Endodermal cell (in vitro differentiated cells): ENCODE measurements at regions not wholly inside any gene's neighbourhood (a gene's known extent, or its start where the extent isn't known, plus 50 kb on each side); places are given as distances from the start of the nearest gene placed in this dataset.

ENCODE experiments used
- DNase-seq: peaks from one replicate; pipeline ENCODE4 v3.0.0-alpha.2; 2017
- H3K27ac ChIP-seq: 2 replicates; pipeline ENCODE4 v1.5.1; 2013; ENCODE audit warnings: mild to moderate bottlenecking, low read depth, low read length, moderate library complexity
- H3K27me3 ChIP-seq: 2 replicates; pipeline ENCODE4 v1.6.1; 2013; ENCODE audit warnings: mild to moderate bottlenecking, low read length, moderate library complexity; ENCODE audit not compliant: insufficient read depth, control insufficient read depth, poor library complexity, severe bottlenecking
- H3K36me3 ChIP-seq: 2 replicates; pipeline ENCODE4 v1.7.0; 2013; ENCODE audit warnings: mild to moderate bottlenecking, low read length, moderate library complexity; ENCODE audit not compliant: control insufficient read depth, insufficient read depth
- H3K4me1 ChIP-seq: one replicate; pipeline ENCODE4 v1.7.0; 2013; ENCODE audit warnings: low read length; ENCODE audit not compliant: control insufficient read depth, insufficient read depth
- H3K4me3 ChIP-seq: 2 replicates; pipeline ENCODE4 v1.5.1; 2013; ENCODE audit warnings: mild to moderate bottlenecking, low read length, moderate library complexity
- H3K9ac ChIP-seq: 2 replicates; pipeline ENCODE4 v1.6.1; 2013; ENCODE audit warnings: mild to moderate bottlenecking, low read length, moderate library complexity; ENCODE audit not compliant: poor library complexity, severe bottlenecking; ENCODE audit errors: extremely low read depth
- H3K9me3 ChIP-seq: 2 replicates; pipeline ENCODE4 v1.6.1; 2013; ENCODE audit warnings: mild to moderate bottlenecking, low read length, moderate library complexity; ENCODE audit not compliant: control insufficient read depth
- H3K27ac Mint-ChIP-seq: 2 replicates; pipeline ENCODE4 v1.8.0; 2020; ENCODE audit warnings: mixed read lengths
- H3K27me3 Mint-ChIP-seq: 2 replicates; pipeline ENCODE4 v1.8.0; 2021; ENCODE audit warnings: mild to moderate bottlenecking, mixed read lengths; ENCODE audit not compliant: insufficient read depth
- H3K36me3 Mint-ChIP-seq: 2 replicates; pipeline ENCODE4 v1.8.0; 2020; ENCODE audit warnings: low read depth, mixed read lengths
- H3K4me1 Mint-ChIP-seq: 2 replicates; pipeline ENCODE4 v1.8.0; 2020; ENCODE audit warnings: mixed read lengths
- H3K4me3 Mint-ChIP-seq: 2 replicates; pipeline ENCODE4 v1.8.0; 2020; ENCODE audit warnings: mild to moderate bottlenecking, moderate library complexity, mixed read lengths
- H3K9me3 Mint-ChIP-seq: 2 replicates; pipeline ENCODE4 v1.8.0; 2020; ENCODE audit warnings: mild to moderate bottlenecking, mixed read lengths
- CTCF ChIP-seq: fragments of 200-600 bp; sonication (generic); conservative IDR thresholded peaks from 2 replicates; pipeline ENCODE4 v1.5.0; 2021; ENCODE audit warnings: antibody characterized with exemption, mild to moderate bottlenecking
- WGBS, 2 experiments: methylation state at CpG; one replicate each; pipeline versions ENCODE4 v1.1.5 to v1.1.7; 2013; ENCODE audit warnings: missing lambda C conversion rate in 2 of 2, mixed read lengths in 1 of 2; ENCODE audit not compliant: insufficient coverage in 1 of 2, insufficient read length in 1 of 2; 5-methylcytosine and 5-hydroxymethylcytosine counted together

- H3K4me1 Mint-ChIP-seq: no peaks in the 10 kb centered on the region
- Histone ChIP-seq H3K9me3 (peaks cover 16% of the 10 kb centered on the region), H3K27ac (no peak overlapping the region), H3K36me3 (no peaks in the 10 kb centered on the region), H3K4me3 (no peak overlapping the region), H3K4me1 (no peaks in the 10 kb centered on the region), H3K27me3 (no peaks in the 10 kb centered on the region), H3K9ac (no peak overlapping the region)
- WGBS, 2 experiments: 94% methylated on average over 2 of the region's 2 CpGs; no CpG with 5 or more reads in 1 of the 2 experiments
- H3K9me3 Mint-ChIP-seq: peaks cover 10% of the 10 kb centered on the region
- no peak overlapping the region for H3K4me3 Mint-ChIP-seq
- no peak overlapping the region for H3K27ac Mint-ChIP-seq
- DNase-seq: no peak
- no peak for TF ChIP-seq CTCF
- H3K27me3 Mint-ChIP-seq: no peaks in the 10 kb centered on the region
- H3K36me3 Mint-ChIP-seq: no peaks in the 10 kb centered on the region
Measured at GRCh38 chr2:192809173-192809572, 614.4 kb upstream of the TMEFF2 start.

- no peak for TF ChIP-seq CTCF
- 87 to 88% methylated on average over 1 of the region's 3 CpGs for WGBS, 2 experiments
- no peaks in the 10 kb centered on the region for H3K27me3 Mint-ChIP-seq
- no peak overlapping the region for H3K4me3 Mint-ChIP-seq
- peaks cover 2% of the 10 kb centered on the region for H3K9me3 Mint-ChIP-seq
- Histone ChIP-seq H3K27me3 (no peaks in the 10 kb centered on the region), H3K4me1 (no peaks in the 10 kb centered on the region), H3K4me3 (no peak overlapping the region), H3K9me3 (no peaks in the 10 kb centered on the region), H3K27ac (no peak overlapping the region), H3K36me3 (no peaks in the 10 kb centered on the region), H3K9ac (no peak overlapping the region)
- DNase-seq: no peak
- H3K27ac Mint-ChIP-seq: no peak overlapping the region
- H3K4me1 Mint-ChIP-seq: no peaks in the 10 kb centered on the region
- H3K36me3 Mint-ChIP-seq: no peaks in the 10 kb centered on the region
Measured at GRCh38 chr2:192783643-192784042, 588.9 kb upstream of the TMEFF2 start.

GRCh38 chr2:192775459-192776262, 580.9 kb upstream of the TMEFF2 start:
- no peak for DNase-seq
- 92 to 100% methylated on average over 4 to 6 of the region's 6 CpGs for WGBS, 2 experiments
- no peaks in the 10 kb centered on the region for H3K27me3 ChIP-seq

More at GRCh38 chr2:192775459-192776262, 580.9 kb upstream of the TMEFF2 start:
- H3K27me3 Mint-ChIP-seq: no peaks in the 10 kb centered on the region
- H3K27ac ChIP-seq: no peak overlapping the region
- H3K9me3 Mint-ChIP-seq: peaks cover 4% of the 10 kb centered on the region
- TF ChIP-seq CTCF: no peak
- H3K27ac Mint-ChIP-seq: no peak overlapping the region
- no peaks in the 10 kb centered on the region for H3K36me3 ChIP-seq
- H3K36me3 Mint-ChIP-seq: no peaks in the 10 kb centered on the region
- no peaks in the 10 kb centered on the region for H3K4me1 Mint-ChIP-seq
- H3K9me3 ChIP-seq: no peaks in the 10 kb centered on the region
- H3K9ac ChIP-seq: no peak overlapping the region
- no peak overlapping the region for H3K4me3 Mint-ChIP-seq
- no peak overlapping the region for H3K4me3 ChIP-seq
- H3K4me1 ChIP-seq: no peaks in the 10 kb centered on the region
